DMS 273 (cell line): ENCODE measurements at regions not wholly inside any gene's neighbourhood (a gene's known extent, or its start where the extent isn't known, plus 50 kb on each side); places are given as distances from the start of the nearest gene placed in this dataset.

ENCODE experiments used
- DNase-seq: peaks from one replicate; lab custom pipeline; 2025; ENCODE audit not compliant: unreplicated experiment; lab: John Stamatoyannopoulos, UW

- no peak for DNase-seq
These were observed 161.7 kb upstream of the UBE2E1 start for GRCh38 chr3:23644099-23644498.

- no peak for DNase-seq
These were observed 161.1 kb upstream of the UBE2E1 start for GRCh38 chr3:23644676-23645075.

DNA sequence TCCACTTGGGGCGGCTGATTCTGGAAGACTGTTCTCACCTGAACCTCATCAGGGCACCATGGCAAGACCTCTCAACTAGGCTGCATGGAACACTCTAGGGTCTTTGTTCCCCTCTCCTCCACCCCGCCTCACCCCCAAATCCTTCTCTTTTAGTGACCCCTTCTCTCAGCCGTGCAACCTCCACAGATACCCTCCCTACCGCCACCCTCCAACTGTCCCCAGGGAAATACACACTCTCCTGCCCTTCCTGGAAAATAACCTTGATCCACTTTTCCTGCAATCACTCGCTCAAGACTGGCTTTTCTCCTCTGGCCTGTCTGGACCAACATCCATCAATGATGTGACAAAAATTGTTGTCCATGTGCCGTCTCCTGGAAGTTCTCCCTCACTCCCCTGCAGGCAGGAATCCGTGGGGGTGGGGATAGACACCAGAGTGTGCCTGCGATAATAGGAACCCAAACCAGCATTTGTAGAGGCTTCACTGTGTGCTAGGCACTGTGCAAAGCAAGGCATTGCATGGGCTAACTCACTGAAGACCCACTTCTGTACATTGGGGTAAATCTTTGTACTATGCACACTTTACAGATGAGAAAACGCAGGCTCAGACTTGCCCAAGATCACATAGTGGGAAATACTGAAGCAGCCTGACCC, 160.1 kb upstream of the UBE2E1 start:
- DNase-seq, result no peak

GRCh38 chr3:23646184-23646920, 159.4 kb upstream of the UBE2E1 start:
- DNase-seq, result no peak

DNA sequence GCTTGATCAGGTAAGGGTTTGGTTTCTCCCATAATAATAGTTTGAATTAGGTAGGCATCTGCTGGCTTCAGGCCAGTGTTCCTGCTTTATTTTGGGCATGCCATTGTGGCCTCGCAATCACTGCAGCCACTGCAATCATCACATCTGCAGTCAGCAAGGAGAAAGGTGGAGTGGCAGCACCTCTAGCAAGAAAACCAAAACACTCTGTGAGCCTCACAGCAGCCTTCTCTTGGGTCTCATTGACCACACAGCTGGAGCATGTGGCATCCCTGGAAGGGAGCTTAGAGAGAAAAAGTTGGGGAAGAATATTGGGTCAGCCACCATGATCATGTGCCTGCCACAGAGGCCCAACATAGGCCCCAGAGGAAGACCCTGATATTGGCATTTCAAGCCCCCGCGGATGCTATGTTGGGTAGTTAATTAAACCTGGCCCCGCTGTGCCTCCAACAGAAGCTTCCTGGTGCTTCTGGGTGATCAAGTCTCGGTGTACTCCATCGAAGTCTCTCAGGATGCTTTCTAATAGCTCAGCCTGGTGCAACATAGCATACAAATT, 158.0 kb upstream of the UBE2E1 start:
- no peak for DNase-seq

DNA sequence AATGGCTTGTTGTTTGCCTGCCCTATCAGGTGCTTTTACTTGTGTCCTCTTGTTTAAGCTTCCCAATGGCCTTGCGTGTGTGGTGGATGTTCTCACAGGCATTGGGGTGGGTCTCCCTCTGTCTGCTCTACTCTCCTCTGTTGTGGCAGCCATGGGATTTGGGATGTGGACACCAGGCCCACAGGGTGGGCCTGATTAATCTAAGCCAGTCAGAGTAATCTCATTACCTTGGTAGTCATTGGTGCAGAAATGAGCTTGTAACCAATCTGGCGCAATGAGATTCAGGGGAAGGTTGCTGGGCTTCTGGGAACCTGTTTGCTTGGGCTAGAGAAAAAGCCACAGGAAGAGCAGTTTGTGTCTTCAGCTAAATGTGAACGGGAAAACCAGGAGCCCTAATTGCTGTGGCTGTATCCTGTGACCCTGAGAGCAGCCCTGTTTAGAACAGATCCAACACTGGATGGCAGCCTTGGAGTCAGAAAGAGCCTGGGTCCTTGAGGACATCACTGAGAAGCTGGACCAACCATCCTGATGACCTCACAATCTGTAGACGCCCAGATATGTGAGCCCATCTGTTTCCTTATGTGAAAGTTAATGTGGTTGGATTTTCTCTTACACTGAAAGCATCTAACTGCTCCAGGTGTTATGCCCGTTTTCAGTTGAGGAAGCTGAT, 157.3 kb upstream of the UBE2E1 start:
- peak; percentile 47 for DNase-seq

- no peak for DNase-seq
These were observed 156.8 kb upstream of the UBE2E1 start for GRCh38 chr3:23648996-23649395.

GRCh38 chr3:23649448-23649847, 156.3 kb upstream of the UBE2E1 start:
- peak; percentile 35 for DNase-seq

DNA sequence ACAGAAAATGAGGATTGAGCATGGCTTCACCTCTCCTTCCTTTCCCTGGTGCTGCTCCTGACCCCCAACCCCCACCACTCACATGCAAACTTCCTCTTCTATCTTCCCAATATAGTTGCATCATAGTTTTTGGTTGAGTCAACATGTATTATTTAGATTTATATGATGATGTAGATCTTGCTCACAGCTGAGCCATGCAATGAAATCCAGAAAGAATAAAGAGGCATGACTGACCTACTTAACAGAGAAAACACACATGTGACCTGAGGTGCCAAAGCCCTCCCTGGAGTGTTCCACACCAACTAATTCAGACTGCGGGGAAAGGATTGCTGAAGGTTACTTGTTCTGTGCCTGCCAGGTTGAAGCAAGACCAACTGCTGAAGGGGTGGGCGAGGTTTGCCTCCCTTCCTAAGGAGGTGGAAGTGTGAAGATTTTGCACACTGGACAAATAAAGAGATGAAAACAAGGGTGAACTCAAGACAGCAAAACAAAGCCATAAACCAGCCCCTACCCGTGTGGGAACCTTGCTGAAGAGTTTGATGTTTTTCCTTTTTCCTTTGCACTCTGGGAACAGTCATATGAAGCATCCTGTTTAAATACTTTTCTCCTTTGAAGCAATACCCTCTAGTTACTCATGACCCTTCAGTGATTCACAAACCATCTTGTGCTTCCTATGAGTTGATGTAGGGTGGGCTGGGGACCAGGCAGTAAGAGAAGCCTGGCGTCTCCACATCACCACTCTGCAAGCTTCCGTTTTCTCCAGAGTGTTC, 155.2 kb upstream of the UBE2E1 start:
- DNase-seq, result no peak

DNA sequence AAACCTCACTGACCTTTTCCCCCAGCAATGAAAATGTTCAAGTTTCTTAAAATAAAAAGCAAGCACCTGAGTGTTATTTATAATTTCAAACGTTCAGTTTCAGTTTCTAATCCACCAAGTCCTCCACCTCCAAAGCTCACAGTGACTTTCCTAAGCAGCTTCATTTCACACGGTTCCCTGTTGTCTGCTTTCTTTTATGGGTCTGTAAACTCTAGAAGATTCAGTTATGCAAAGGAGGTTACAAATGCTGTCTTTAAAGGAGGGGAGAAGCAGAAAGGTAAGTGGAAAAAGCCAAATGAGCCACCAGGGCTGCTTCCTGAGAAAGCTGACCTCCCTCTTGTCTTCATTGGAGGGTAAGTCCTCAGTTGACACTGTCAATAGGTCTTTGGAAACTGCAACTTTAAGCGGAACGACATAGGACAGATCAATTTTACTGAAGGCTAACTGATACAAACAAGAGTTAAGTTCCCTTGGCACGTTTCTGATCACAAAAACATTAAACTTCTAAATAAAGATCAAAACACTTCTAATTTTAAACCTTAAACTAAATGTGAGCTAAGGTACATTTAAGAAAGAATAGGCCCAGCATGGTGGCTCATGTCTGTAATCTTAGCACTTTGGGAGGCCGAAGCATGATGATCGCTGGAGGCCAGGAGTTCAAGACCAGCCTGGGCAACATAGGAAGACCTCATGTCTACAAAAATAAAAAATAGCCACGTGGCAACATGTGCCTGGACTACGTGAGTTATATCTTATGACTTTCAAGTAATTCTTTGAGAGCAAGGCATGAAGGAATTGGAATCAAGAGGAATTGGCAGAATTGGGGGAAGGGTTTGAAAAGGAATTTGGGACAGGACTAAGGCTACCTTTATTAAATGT, 151.9 kb upstream of the UBE2E1 start:
- DNase-seq, result no peak

DNA sequence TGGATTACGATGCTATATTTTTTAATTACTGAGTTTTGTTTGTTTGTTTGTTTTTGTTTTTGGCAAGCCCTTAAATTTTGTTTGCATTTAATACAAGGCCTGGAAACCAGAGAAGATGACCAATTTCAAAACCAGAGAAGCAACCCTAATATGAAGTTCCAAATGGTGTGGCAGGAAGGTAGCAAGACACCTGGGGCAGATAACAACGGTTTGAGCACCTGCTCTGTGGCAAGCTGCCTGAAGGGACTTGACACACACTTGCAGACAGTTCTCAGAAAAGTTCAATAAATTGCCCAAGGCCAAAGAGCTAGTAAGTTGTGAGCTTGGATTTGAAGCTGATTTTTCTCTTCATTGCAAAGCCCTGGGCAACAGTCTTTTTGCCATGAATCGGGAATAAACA, 151.2 kb upstream of the UBE2E1 start:
- DNase-seq, result no peak

DNA sequence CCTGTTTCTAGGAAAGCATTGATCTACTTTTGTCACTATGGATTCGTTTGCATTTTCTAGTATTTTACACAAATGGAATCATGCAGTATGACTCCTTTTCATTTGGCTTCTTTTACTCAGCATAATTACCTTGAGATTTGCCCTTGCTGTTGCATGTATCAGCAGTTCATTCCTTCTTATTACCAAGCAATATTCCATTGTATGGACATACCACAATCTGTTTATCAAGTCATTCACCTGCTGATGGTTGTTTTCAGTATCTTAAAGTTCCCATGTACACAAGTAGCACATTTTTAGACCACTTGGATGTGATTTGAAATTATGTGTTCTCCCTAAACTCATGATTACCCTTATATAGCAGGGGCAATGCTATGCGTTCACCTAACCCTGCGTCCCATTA, 150.0 kb upstream of the UBE2E1 start:
- no peak for DNase-seq

GRCh38 chr3:23656199-23656598, 149.6 kb upstream of the UBE2E1 start:
- no peak for DNase-seq

GRCh38 chr3:23656821-23657220, 148.9 kb upstream of the UBE2E1 start:
- DNase-seq, result no peak

- no peak for DNase-seq
These were observed 148.1 kb upstream of the UBE2E1 start for GRCh38 chr3:23657647-23658046.

DNA sequence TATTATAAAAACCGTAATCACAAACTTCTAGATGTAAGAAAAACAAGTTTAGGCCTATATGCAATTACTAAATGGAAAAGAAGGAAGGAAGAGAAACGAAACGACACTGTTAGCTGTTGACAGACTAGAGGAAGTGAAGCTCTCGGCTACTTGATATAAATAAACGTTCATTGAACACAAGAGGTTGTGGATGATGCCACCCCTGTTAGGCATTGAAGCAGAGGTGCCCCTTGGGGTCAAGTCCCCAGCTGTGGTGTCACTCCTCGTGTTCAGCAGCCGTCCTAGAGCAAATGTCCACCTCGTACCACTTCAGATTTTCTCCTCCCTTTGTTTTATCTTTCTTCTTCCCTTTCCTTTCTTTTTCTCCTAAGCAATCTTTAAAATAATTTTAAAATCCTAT, 146.5 kb upstream of the UBE2E1 start:
- no peak for DNase-seq

GRCh38 chr3:23659840-23660430, 145.8 kb upstream of the UBE2E1 start:
- no peak for DNase-seq

DNA sequence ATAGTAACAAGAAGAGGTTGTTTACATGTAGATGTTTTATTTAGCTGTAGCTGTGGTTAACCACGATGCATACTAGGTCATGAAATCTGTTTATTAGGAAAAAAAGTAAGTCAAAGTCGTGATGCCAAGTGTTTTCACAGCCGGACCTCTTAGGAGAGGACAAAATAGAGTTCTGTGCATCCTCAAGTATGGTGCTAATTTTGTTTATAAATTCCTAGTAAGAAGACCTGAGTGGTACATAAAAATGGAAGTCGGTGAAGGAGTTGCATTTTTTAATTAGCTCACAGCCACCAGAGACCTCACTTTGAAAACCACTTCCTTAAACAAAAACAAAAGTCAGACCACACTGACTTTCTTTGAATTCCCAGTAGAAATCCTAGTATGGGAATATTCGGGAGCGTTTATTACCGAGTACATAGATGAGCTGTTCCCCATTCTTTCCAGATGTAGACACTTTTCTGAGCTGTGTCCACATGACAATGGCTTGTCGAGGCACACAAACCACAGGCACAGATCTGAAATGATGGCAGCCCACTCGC, 143.6 kb upstream of the UBE2E1 start:
- no peak for DNase-seq

GRCh38 chr3:23663246-23663645, 142.5 kb upstream of the UBE2E1 start:
- DNase-seq, result no peak
